Peyer's patch (tissue), 4 donors: ENCODE measurements at regions not wholly inside any gene's neighbourhood (a gene's known extent, or its start where the extent isn't known, plus 50 kb on each side); places are given as distances from the start of the nearest gene placed in this dataset.

Source experiments
- POLR2A ChIP-seq, 2 donors: fragments of 450-650 bp; IDR thresholded peaks; one replicate each; pipeline ENCODE4 v1.5.1; 2017; ENCODE audit warnings: antibody characterized with exemption in 2 of 2, mild to moderate bottlenecking in 2 of 2, moderate library complexity in 2 of 2
- TF ChIP-seq, protein P1 (sequence below), 6 experiments: fragments of 450-650 bp in 4 of 6; fragments of 200-600 bp in 2 of 6; sonication (generic) in 1 of 6; IDR thresholded peaks; one replicate each; pipeline ENCODE4 v1.5.1; 2017 to 2019; ENCODE audit warnings: antibody characterized with exemption in 6 of 6, mild to moderate bottlenecking in 3 of 6, moderate library complexity in 1 of 6

DNA sequence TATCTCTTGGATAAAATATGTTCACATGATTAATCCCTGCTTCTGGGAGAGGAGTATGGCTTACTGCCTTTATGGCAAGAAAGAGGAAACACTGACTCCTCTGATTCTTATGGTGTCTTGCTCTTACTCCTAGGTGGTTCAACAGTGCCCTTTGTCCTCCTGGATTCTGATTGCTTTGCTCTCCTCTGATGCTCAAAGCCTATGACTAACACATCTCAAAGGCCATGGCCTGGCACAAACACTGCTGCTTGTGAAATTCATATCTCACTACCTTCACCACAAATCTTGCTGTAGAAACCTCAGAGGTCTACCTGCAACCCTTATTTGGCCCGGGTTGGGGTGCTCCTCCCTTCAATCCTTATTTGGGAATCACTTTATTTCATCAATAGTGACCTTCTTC lies 217.2 kb downstream of the C12orf50 start:
- TF ChIP-seq, protein P1, sequence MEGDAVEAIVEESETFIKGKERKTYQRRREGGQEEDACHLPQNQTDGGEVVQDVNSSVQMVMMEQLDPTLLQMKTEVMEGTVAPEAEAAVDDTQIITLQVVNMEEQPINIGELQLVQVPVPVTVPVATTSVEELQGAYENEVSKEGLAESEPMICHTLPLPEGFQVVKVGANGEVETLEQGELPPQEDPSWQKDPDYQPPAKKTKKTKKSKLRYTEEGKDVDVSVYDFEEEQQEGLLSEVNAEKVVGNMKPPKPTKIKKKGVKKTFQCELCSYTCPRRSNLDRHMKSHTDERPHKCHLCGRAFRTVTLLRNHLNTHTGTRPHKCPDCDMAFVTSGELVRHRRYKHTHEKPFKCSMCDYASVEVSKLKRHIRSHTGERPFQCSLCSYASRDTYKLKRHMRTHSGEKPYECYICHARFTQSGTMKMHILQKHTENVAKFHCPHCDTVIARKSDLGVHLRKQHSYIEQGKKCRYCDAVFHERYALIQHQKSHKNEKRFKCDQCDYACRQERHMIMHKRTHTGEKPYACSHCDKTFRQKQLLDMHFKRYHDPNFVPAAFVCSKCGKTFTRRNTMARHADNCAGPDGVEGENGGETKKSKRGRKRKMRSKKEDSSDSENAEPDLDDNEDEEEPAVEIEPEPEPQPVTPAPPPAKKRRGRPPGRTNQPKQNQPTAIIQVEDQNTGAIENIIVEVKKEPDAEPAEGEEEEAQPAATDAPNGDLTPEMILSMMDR (IDR thresholded peaks at IDR 0.05), result no peak
- TF ChIP-seq POLR2A (IDR thresholded peaks at IDR 0.05), result no peak
